Left forelimb (tissue), 1 donor: ENCODE measurements at regions not wholly inside any gene's neighbourhood (a gene's known extent, or its start where the extent isn't known, plus 50 kb on each side); places are given as distances from the start of the nearest gene placed in this dataset.

Experiments
- DNase-seq: peaks from one replicate; pipeline ENCODE4 v3.0.0-alpha.2; 2018; ENCODE audit warnings: low spot score

- no peak for DNase-seq
These were observed 364.1 kb downstream of the DEPDC1B start for GRCh38 chr5:60335913-60336312.

GRCh38 chr5:60334281-60334713 is 365.7 kb downstream of the DEPDC1B start:
- no peak for DNase-seq

- no peak for DNase-seq
These were observed 366.9 kb downstream of the DEPDC1B start for GRCh38 chr5:60333005-60333571.

GRCh38 chr5:60332244-60333004 is 367.5 kb downstream of the DEPDC1B start:
- DNase-seq, result no peak

- DNase-seq, result no peak
These were observed 369.7 kb downstream of the DEPDC1B start for GRCh38 chr5:60330236-60330635.

GRCh38 chr5:60325870-60326269 is 374.1 kb downstream of the DEPDC1B start:
- DNase-seq, result no peak

- no peak for DNase-seq
These were observed 376.4 kb downstream of the DEPDC1B start for GRCh38 chr5:60323596-60323995.

GRCh38 chr5:60312098-60312497 is 387.9 kb downstream of the DEPDC1B start:
- DNase-seq, result no peak

GRCh38 chr5:60299944-60300343 is 400.0 kb downstream of the DEPDC1B start:
- no peak for DNase-seq

GRCh38 chr5:60297658-60298057 is 402.3 kb downstream of the DEPDC1B start:
- DNase-seq, result no peak

- no peak for DNase-seq
These were observed 401.9 kb upstream of the PDE4D start for GRCh38 chr5:60295423-60295822.

GRCh38 chr5:60293518-60293917 is 400.0 kb upstream of the PDE4D start:
- DNase-seq, result no peak

- no peak for DNase-seq
These were observed 393.7 kb upstream of the PDE4D start for GRCh38 chr5:60287174-60287771.

- DNase-seq, result no peak
These were observed 392.4 kb upstream of the PDE4D start for GRCh38 chr5:60285910-60286309.

- DNase-seq, result no peak
These were observed 387.4 kb upstream of the PDE4D start for GRCh38 chr5:60280943-60281342.

- no peak for DNase-seq
These were observed 384.4 kb upstream of the PDE4D start for GRCh38 chr5:60277941-60278340.

- DNase-seq, result no peak
These were observed 381.2 kb upstream of the PDE4D start for GRCh38 chr5:60274747-60275146.

- DNase-seq, result no peak
These were observed 378.0 kb upstream of the PDE4D start for GRCh38 chr5:60271517-60271916.

GRCh38 chr5:60267907-60268306 is 374.4 kb upstream of the PDE4D start:
- DNase-seq, result no peak

- no peak for DNase-seq
These were observed 369.8 kb upstream of the PDE4D start for GRCh38 chr5:60263346-60263745.

GRCh38 chr5:60262576-60263295 is 369.2 kb upstream of the PDE4D start:
- no peak for DNase-seq

GRCh38 chr5:60261732-60262131 is 368.2 kb upstream of the PDE4D start:
- DNase-seq, result no peak

GRCh38 chr5:60260658-60261057 is 367.1 kb upstream of the PDE4D start:
- no peak for DNase-seq
